Umbilical cord (tissue), 1 donor: ENCODE measurements at regions not wholly inside any gene's neighbourhood (a gene's known extent, or its start where the extent isn't known, plus 50 kb on each side); places are given as distances from the start of the nearest gene placed in this dataset.

ENCODE experiments used
- DNase-seq: peaks from one replicate; pipeline ENCODE4 v3.0.0-alpha.2; 2015; ENCODE audit warnings: low spot score

- DNase-seq = no peak
These were observed 51.3 kb upstream of the STXBP6 start for GRCh38 chr14:25101276-25101675.
